Left lung (tissue), 4 donors: ENCODE measurements at regions not wholly inside any gene's neighbourhood (a gene's known extent, or its start where the extent isn't known, plus 50 kb on each side); places are given as distances from the start of the nearest gene placed in this dataset.

ENCODE experiments used
- ATAC-seq: fragments of 200-7000 bp; cut with Tn5 transposase; one replicate; pipeline ENCODE4 v1.9.1; 2020; ENCODE audit warnings: moderate library complexity
- DNase-seq, 4 donors: peaks; one replicate each; pipeline ENCODE4 v3.0.0-alpha.2; 2013 to 2020
- H3K27ac ChIP-seq, 2 donors: fragments of 200-600 bp; sonication (generic) in 1 of 2; one replicate each; pipeline versions ENCODE4 v1.5.0 to v1.8.0; 2020 to 2021
- H3K27me3 ChIP-seq, 2 donors: fragments of 200-600 bp; sonication (generic) in 1 of 2; one replicate each; pipeline versions ENCODE4 v1.5.0 to v1.8.0; 2020 to 2021
- H3K36me3 ChIP-seq, 2 donors: fragments of 200-600 bp; sonication (generic) in 1 of 2; one replicate each; pipeline versions ENCODE4 v1.5.0 to v1.8.0; 2020 to 2021
- H3K4me1 ChIP-seq, 2 donors: fragments of 200-600 bp; one replicate each; pipeline ENCODE4 v1.8.0; 2021
- H3K4me3 ChIP-seq, 2 donors: fragments of 200-600 bp; sonication (generic) in 1 of 2; one replicate each; pipeline versions ENCODE4 v1.5.0 to v1.8.0; 2020 to 2021; ENCODE audit warnings: mild to moderate bottlenecking in 1 of 2
- H3K9me3 ChIP-seq, 2 donors: fragments of 200-600 bp; sonication (generic) in 1 of 2; one replicate each; pipeline versions ENCODE4 v1.5.0 to v1.8.0; 2020 to 2021
- CTCF ChIP-seq, 2 donors: fragments of 200-600 bp; sonication (generic) in 1 of 2; IDR thresholded peaks; one replicate each; pipeline versions ENCODE4 v1.5.0 to v1.8.0; 2021; ENCODE audit warnings: antibody characterized with exemption in 2 of 2
- intact Hi-C, 2 donors: fragments of 100-400 bp; cut with DNase I; formaldehyde crosslinking; loops; one replicate each; pipeline versions ENCODE4 v1.11.2 to v1.14.2; 2022
- donor health status: DM: no; HTN: yes; CAD: no.
- donor health status: DM: no; HTN: no; CAD: no.

DNA sequence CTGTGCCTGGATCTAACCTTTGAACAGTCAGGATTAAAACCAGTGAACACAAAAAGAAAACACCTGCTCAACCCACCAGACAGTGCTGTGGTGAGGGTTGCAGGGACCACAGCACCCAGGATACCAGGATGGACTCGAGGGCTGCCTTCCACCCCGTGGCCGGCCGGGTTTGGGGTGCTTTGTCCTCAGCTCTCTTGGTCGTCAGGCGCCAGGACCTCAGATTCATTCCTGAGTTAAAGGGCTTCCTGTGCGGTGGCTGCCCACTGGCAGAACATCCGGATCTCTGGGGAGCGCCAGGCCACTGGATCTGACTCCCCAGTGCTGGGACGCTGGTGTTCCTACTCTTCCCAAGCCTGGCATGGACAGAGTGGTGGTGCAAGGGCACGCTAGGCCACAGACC is 239.8 kb downstream of the TFCP2L1 start:
- no peak for DNase-seq
- intact Hi-C loops: no loop called here
- TF ChIP-seq CTCF (IDR thresholded peaks at IDR 0.05): no peak
- ATAC-seq: no peak
- Histone ChIP-seq H3K4me3 (no peak overlapping the region), H3K27ac (no peak overlapping the region), H3K36me3 (no peaks in the 10 kb centered on the region), H3K4me1 (no peaks in the 10 kb centered on the region), H3K9me3 (no peaks in the 10 kb centered on the region), H3K27me3 (peaks cover 0 to 47% of the 10 kb centered on the region in 2 donors)

GRCh38 chr2:121046335-121046734 is 238.7 kb downstream of the TFCP2L1 start:
- ATAC-seq (no peak), DNase-seq (no peak)
- H3K27ac ChIP-seq: no peak overlapping the region
- no peaks in the 10 kb centered on the region for H3K4me1 ChIP-seq
- H3K4me3 ChIP-seq: no peak overlapping the region
- no peak for TF ChIP-seq CTCF (IDR thresholded peaks at IDR 0.05)
- no peaks in the 10 kb centered on the region for H3K36me3 ChIP-seq
- intact Hi-C loops: no loop called here
- peaks cover 0 to 3% of the 10 kb centered on the region in 2 donors for H3K9me3 ChIP-seq
- H3K27me3 ChIP-seq: peaks cover 0 to 49% of the 10 kb centered on the region in 2 donors

GRCh38 chr2:121047383-121047782 is 237.6 kb downstream of the TFCP2L1 start:
- no peak overlapping the region for H3K4me3 ChIP-seq
- intact Hi-C loops: no loop called here
- ATAC-seq (no peak), DNase-seq (no peak)
- peaks cover 0 to 3% of the 10 kb centered on the region in 2 donors for H3K9me3 ChIP-seq
- no peaks in the 10 kb centered on the region for H3K36me3 ChIP-seq
- no peaks in the 10 kb centered on the region for H3K4me1 ChIP-seq
- peaks cover 0 to 45% of the 10 kb centered on the region in 2 donors for H3K27me3 ChIP-seq
- TF ChIP-seq CTCF (IDR thresholded peaks at IDR 0.05): no peak
- no peak overlapping the region for H3K27ac ChIP-seq

GRCh38 chr2:121049131-121049530 is 235.9 kb downstream of the TFCP2L1 start:
- no peak for TF ChIP-seq CTCF (IDR thresholded peaks at IDR 0.05)
- no peaks in the 10 kb centered on the region for H3K4me1 ChIP-seq
- DNase-seq: no peak
- no peak for ATAC-seq
- no peak overlapping the region for H3K27ac ChIP-seq
- peaks cover 0 to 27% of the 10 kb centered on the region in 2 donors for H3K27me3 ChIP-seq
- intact Hi-C loops: no loop called here
- no peaks in the 10 kb centered on the region for H3K36me3 ChIP-seq
- H3K9me3 ChIP-seq: peaks cover 0 to 3% of the 10 kb centered on the region in 2 donors
- no peak overlapping the region for H3K4me3 ChIP-seq

DNA sequence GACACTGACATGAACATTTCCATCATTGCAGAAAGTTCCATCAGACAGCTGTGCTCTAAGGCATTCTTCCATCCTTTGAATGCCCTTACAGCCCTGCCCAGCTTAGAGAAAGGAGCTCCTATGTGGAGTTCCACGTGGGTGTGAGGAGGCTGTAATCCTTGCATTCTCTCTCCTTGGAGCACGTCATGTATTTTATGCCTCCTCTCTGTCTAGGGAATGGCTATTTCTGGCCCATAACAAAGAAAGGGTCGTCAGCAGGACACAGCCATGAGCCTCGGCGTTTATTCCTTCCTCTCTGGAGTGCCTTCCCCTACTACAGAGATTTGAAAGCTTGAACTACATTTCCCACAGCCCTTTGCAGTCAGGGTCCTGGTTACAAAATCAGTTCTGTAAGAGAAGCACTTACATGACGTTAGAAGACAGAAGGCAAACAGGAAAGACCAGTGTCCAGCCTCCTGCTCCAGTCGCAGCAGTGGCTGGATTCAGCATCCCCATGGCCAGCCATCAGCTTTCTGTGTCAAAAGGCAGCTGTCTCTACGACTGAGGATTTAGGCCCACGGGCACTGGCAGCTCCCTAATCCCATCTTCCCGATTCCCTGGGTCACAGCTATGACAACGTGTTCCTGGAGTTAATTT is 234.9 kb downstream of the TFCP2L1 start:
- H3K27ac ChIP-seq: no peak overlapping the region
- DNase-seq (peak in 1 of 4 donors; percentile 2), ATAC-seq (no peak)
- no peak for TF ChIP-seq CTCF (IDR thresholded peaks at IDR 0.05)
- H3K27me3 ChIP-seq: peaks cover 0 to 18% of the 10 kb centered on the region in 2 donors
- no peaks in the 10 kb centered on the region for H3K4me1 ChIP-seq
- H3K36me3 ChIP-seq: no peaks in the 10 kb centered on the region
- H3K4me3 ChIP-seq: no peak overlapping the region
- H3K9me3 ChIP-seq: peaks cover 0 to 3% of the 10 kb centered on the region in 2 donors
- intact Hi-C loops: no loop called here
